ENCODE measurements at regions not wholly inside any gene's neighbourhood (a gene's known extent, or its start where the extent isn't known, plus 50 kb on each side); places are given as distances from the start of the nearest gene placed in this dataset.

DNA sequence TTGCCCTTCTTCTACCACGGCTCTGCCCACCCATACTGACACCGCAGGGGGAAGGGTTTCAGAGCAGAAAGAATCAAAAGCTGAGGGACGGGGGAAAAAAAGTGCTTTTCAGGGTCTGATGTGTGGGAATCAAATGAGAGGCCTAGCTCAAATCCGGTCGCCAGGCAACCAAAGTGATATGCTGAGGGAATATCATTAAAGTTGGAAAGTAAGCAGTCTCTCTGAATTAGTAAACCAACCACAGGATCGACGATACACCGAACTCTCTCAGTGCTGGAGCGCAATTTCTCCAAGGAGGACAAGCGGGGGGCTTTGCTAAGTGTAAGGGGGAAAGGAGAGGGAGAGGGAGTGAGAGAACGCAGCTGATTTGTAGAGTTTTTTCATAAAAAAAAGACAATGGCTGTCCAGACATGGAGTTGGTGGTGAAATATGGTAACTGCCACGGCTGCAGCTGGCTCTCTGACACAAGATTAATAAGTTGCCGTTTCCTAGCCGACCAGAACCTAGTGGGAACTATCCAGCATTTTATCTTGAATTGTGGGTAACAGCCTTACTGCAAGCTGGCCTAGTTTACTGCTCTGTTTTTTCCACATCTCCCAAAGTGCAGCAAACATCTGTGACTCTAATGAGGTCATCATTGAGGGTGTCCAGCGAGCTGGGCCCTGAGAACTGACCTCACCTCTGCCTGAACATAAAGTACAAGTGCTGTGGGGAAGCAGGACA is 530.2 kb downstream of the SOX2 start:
- H3K4me1 ChIP-seq (ENCODE audit: control insufficient read depth, insufficient read depth, low read length): no peaks in the 10 kb centered on the region
- ATAC-seq (peak; percentile 97 to 98), DNase-seq (peak; percentile 61 to 83 (median 67))
- intact Hi-C loops (cut with DNase I): loop anchor here in 1 of 4 donors (10.0 kb wide), 1 partner anchor 527 kb away; the partner anchor contains the start of gene SOX2
- H3K4me3 ChIP-seq (ENCODE audit: low read length): no peak overlapping the region
- no peaks in the 10 kb centered on the region for H3K9me3 ChIP-seq (ENCODE audit: control insufficient read depth, low read length)
- H3K27ac ChIP-seq (ENCODE audit: low read length): peak overlapping the region; percentile 55
- no peaks in the 10 kb centered on the region for H3K27me3 ChIP-seq (ENCODE audit: control insufficient read depth, insufficient read depth)
- 41% methylated on average over 15 of the region's 15 CpGs for whole genome bisulfite sequencing

DNA sequence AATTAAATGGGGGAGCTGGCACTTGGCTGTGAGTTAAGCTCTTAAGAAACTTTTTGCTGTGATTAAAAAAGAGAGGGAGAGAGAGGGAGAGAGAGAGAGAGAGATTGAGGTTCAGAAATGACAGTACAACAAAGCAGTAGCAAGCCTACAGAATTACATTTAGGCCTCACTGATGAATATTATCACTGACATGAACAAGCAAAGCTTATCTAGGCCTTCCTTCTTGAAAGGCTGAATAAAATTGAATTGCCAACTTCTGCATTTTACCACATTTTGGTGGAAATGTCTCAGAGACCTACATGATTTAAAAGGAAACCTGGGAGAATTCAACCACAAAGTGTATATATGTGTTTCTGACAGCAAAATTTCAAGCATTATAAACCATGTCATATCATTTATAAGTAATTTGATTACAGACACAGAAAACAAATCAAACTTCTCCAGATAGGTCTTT is 530.8 kb downstream of the SOX2 start:
- intact Hi-C loops (cut with DNase I): loop anchor here in 1 of 4 donors (10.0 kb wide), 1 partner anchor 528 kb away; the partner anchor contains the start of gene SOX2
- Histone ChIP-seq H3K9me3 (ENCODE audit: control insufficient read depth, low read length) (no peaks in the 10 kb centered on the region), H3K4me1 (ENCODE audit: control insufficient read depth, insufficient read depth, low read length) (no peaks in the 10 kb centered on the region), H3K27ac (ENCODE audit: low read length) (no peak overlapping the region), H3K27me3 (ENCODE audit: control insufficient read depth, insufficient read depth) (no peaks in the 10 kb centered on the region), H3K4me3 (ENCODE audit: low read length) (no peak overlapping the region)
- DNase-seq (no peak), ATAC-seq (no peak)

DNA sequence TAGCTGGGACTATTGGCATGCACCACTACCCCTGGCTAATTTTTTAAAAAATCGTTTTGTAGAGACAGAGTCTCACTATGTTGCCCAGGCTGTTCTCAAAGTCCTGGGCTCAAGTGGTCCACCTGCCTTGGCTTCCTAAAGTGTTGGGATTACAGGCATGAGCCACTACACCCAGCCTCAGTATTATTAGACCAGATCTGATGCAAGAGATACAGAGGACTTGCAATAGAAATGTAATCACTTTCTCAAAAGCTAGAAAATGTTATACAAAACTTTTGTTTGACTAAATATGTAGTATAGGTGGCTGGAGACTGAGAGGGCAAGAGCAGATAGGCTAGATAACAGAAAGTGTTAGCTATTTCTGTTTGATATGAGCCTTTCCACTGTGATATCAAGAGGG is 531.9 kb downstream of the SOX2 start:
- H3K27ac ChIP-seq (ENCODE audit: low read length): no peak overlapping the region
- H3K4me3 ChIP-seq (ENCODE audit: low read length): no peak overlapping the region
- H3K9me3 ChIP-seq (ENCODE audit: control insufficient read depth, low read length): no peaks in the 10 kb centered on the region
- no peaks in the 10 kb centered on the region for H3K4me1 ChIP-seq (ENCODE audit: control insufficient read depth, insufficient read depth, low read length)
- ATAC-seq: no peak
- WGBS: 25% methylated on average over 1 of the region's 1 CpG
- no peak for DNase-seq
- no peaks in the 10 kb centered on the region for H3K27me3 ChIP-seq (ENCODE audit: control insufficient read depth, insufficient read depth)
- intact Hi-C loops (cut with DNase I): loop anchor here in 1 of 4 donors (10.0 kb wide), 1 partner anchor 529 kb away; the partner anchor contains the start of gene SOX2

DNA sequence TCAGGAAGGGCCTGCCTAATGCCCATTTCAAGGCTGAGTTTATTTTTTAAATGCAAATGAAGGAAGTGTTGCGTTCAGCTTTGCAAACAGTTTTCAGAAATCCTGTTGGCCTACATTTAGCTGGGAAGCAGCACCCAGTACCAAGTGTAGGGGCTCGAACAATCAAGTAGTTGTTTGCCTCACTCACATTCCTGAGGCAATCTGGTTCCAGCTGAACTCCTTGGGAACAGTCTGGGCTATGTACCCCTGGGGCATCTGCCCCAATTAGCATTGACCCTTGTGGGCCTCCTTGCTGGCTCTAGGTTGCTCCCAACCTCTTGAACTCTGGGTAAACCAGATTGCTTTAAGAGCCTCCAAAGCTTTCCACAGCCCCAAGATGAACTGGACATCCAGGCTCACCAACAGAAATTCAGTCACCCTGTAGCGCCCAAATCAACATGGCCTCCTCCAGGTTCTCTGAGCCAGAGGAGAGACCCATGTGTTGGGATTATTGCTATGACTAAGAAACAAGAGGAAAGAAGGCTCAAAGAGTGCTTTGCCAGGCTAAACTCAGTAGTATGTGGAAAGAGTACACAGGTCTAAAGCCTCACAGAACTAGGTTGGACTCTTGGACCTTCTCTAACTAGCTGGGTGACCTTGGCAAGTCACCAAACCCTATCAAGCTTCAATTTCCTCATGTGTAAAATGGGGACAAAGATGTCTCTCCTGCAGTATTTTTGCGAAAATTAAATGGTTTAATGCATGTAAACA is 532.7 kb downstream of the SOX2 start:
- Histone ChIP-seq H3K27me3 (ENCODE audit: control insufficient read depth, insufficient read depth) (no peaks in the 10 kb centered on the region), H3K4me1 (ENCODE audit: control insufficient read depth, insufficient read depth, low read length) (no peaks in the 10 kb centered on the region), H3K27ac (ENCODE audit: low read length) (no peak overlapping the region), H3K4me3 (ENCODE audit: low read length) (no peak overlapping the region), H3K9me3 (ENCODE audit: control insufficient read depth, low read length) (no peaks in the 10 kb centered on the region)
- ATAC-seq: no peak
- DNase-seq: no peak
- intact Hi-C loops (cut with DNase I): loop anchor here in 1 of 4 donors (10.0 kb wide), 1 partner anchor 530 kb away; the partner anchor contains the start of gene SOX2
- 79% methylated on average over 4 of the region's 4 CpGs for WGBS

DNA sequence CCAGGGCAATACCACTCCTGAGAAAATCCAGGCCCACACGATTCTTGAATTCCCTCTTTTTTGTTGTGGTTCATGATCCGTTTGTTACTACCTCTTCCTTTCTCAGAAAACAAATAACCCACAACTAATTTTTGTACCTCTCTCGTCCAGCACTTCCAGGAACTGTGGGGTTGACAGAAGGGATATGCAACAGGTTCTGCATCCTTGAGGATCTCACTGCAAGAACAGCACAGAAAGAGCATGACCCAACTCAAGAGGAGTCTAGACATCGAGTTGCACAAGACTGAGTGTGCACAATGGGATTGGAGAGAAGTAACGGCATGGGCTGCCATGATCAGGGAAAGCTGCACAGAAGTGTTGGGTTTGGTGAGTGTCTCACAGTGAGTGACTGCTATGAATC is 533.3 kb downstream of the SOX2 start:
- 87% methylated on average over 5 of the region's 5 CpGs for WGBS
- Histone ChIP-seq H3K27me3 (ENCODE audit: control insufficient read depth, insufficient read depth) (no peaks in the 10 kb centered on the region), H3K4me1 (ENCODE audit: control insufficient read depth, insufficient read depth, low read length) (no peaks in the 10 kb centered on the region), H3K4me3 (ENCODE audit: low read length) (no peak overlapping the region), H3K27ac (ENCODE audit: low read length) (no peak overlapping the region), H3K9me3 (ENCODE audit: control insufficient read depth, low read length) (no peaks in the 10 kb centered on the region)
- DNase-seq (no peak), ATAC-seq (no peak)
- intact Hi-C loops (cut with DNase I): loop anchor here in 1 of 4 donors (10.0 kb wide), 1 partner anchor 530 kb away; the partner anchor contains the start of gene SOX2

DNA sequence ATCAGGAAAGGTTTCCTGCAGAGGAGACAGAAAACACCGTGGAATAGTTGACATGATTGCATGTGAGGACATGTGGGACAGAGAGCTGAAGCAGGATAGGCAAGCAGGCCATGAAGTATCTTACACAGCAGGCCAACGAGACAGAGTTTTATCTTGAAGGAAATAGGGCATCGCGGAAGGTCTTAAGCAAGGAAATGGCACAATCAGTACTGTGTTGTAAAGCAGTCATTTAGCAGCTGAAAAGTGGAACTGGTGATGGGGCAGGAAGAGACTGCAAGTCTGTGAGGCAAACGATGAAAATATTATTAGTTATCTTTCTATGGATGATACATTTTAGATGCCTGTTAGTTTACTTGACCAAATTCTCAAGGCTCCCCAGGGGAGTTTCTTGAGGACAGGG is 535.1 kb downstream of the SOX2 start:
- Histone ChIP-seq H3K9me3 (ENCODE audit: control insufficient read depth, low read length) (no peaks in the 10 kb centered on the region), H3K27ac (ENCODE audit: low read length) (no peak overlapping the region), H3K4me1 (ENCODE audit: control insufficient read depth, insufficient read depth, low read length) (no peaks in the 10 kb centered on the region), H3K27me3 (ENCODE audit: control insufficient read depth, insufficient read depth) (no peaks in the 10 kb centered on the region), H3K4me3 (ENCODE audit: low read length) (no peak overlapping the region)
- intact Hi-C loops (cut with DNase I): loop anchor here in 1 of 4 donors (10.0 kb wide), 1 partner anchor 532 kb away; the partner anchor contains the start of gene SOX2
- ATAC-seq (no peak), DNase-seq (no peak)
- WGBS: 49% methylated on average over 5 of the region's 5 CpGs

DNA sequence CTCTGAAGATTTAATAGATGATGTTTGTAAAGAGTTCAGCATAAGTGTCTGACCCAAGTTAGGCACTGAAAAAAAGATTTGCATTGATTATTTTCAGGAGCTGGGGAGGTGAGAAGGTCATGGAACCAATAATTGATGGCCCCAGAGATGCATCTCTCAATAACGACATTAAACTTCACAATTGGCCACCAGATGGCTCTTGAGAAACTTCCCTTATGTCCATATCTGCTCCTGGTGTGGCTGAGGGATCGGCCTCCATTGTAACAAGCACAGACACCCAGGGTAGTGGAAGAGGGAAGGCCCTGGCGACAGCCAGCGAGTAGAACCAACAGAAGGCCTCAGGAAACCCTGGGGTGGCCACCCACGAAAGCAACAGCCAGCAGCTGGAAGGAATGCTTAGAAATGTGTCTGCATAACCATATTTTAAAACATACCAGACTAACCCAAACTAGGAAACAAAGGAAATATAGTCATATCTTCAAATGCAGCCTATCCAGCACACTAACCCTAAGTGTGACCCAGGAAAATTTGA is 536.7 kb downstream of the SOX2 start:
- Histone ChIP-seq H3K27me3 (ENCODE audit: control insufficient read depth, insufficient read depth) (no peaks in the 10 kb centered on the region), H3K27ac (ENCODE audit: low read length) (no peak overlapping the region), H3K4me3 (ENCODE audit: low read length) (no peak overlapping the region), H3K4me1 (ENCODE audit: control insufficient read depth, insufficient read depth, low read length) (no peaks in the 10 kb centered on the region), H3K9me3 (ENCODE audit: control insufficient read depth, low read length) (no peaks in the 10 kb centered on the region)
- ATAC-seq (no peak), DNase-seq (no peak)
- intact Hi-C loops (cut with DNase I): loop anchor here in 1 of 4 donors (10.0 kb wide), 1 partner anchor 534 kb away; the partner anchor contains the start of gene SOX2
- 72% methylated on average over 5 of the region's 5 CpGs for WGBS

DNA sequence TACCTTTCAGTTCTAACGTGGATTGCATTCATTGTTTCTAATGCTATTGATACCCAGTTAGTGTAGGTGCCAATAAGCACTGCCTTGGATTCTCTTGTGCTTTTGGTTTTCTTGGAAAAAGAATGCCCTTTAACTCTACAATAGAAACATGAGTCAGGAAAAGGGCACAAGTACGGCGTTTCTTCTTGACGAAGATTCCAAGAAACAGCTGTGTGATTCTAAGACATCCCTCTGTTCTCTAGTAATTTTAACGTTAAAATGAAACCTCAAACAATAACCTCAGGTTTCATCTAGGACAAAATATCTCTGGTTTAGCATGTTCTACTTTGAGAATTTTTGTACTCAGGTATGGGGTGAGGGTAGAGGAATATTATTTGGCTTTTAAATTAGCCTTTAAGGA is 540.5 kb upstream of the ATP11B start:
- no peaks in the 10 kb centered on the region for H3K4me1 ChIP-seq (ENCODE audit: control insufficient read depth, insufficient read depth, low read length)
- no peak for ATAC-seq
- WGBS: 68% methylated on average over 5 of the region's 5 CpGs
- H3K9me3 ChIP-seq (ENCODE audit: control insufficient read depth, low read length): no peaks in the 10 kb centered on the region
- H3K4me3 ChIP-seq (ENCODE audit: low read length): no peak overlapping the region
- DNase-seq: no peak
- intact Hi-C loops (cut with DNase I): loop anchor here in 1 of 4 donors (10.0 kb wide), 1 partner anchor 548 kb away; no protein-coding TSS in a partner anchor
- H3K27ac ChIP-seq (ENCODE audit: low read length): no peak overlapping the region
- no peaks in the 10 kb centered on the region for H3K27me3 ChIP-seq (ENCODE audit: control insufficient read depth, insufficient read depth)

DNA sequence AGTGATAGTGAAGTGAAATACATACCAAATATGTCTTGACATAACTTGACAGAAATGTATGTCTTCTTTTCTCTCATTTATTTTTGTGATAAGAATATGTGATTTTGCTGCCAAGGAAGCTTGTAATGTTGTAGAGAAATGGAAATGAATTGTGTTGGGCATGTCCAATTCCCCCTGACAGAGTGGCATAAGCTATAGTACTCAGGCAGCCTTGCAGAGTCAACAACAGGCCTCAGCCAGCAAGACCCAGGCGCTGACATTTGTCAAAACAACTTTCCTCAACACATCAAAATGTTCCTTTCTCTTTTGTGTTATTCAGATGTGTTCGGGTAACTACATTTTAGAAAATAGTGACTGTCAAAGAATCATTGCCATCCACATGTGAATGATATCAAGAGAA is 538.1 kb upstream of the ATP11B start:
- intact Hi-C loops (cut with DNase I): loop anchor here in 1 of 4 donors (10.0 kb wide), 1 partner anchor 550 kb away; no protein-coding TSS in a partner anchor
- ATAC-seq: no peak
- H3K4me1 ChIP-seq (ENCODE audit: control insufficient read depth, insufficient read depth, low read length): no peaks in the 10 kb centered on the region
- no peaks in the 10 kb centered on the region for H3K9me3 ChIP-seq (ENCODE audit: control insufficient read depth, low read length)
- H3K4me3 ChIP-seq (ENCODE audit: low read length): no peak overlapping the region
- 78% methylated on average over 2 of the region's 2 CpGs for WGBS
- DNase-seq: no peak
- H3K27ac ChIP-seq (ENCODE audit: low read length): no peak overlapping the region
- no peaks in the 10 kb centered on the region for H3K27me3 ChIP-seq (ENCODE audit: control insufficient read depth, insufficient read depth)

DNA sequence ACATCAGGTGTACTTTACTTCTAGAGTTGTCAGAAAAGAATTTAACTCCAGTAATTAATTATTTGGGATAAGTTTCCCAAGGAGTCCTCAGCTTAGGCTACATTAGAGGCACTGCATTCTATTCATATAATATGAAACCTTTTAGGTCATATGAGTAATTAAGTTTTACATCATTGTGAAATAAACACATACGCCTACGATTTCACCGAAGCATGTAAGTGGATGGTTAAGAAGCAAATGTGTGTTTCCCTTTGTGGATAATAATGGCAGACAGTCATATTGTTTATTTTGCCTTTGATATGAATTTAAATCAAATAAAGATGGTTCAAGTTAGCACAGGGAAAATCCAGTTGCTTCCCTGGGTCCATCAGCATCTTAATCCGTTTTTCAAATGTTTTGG is 535.9 kb upstream of the ATP11B start:
- no peak overlapping the region for H3K4me3 ChIP-seq (ENCODE audit: low read length)
- intact Hi-C loops (cut with DNase I): loop anchor here in 1 of 4 donors (10.0 kb wide), 1 partner anchor 553 kb away; no protein-coding TSS in a partner anchor
- no peak overlapping the region for H3K27ac ChIP-seq (ENCODE audit: low read length)
- DNase-seq (no peak), ATAC-seq (no peak)
- WGBS: 83% methylated on average over 4 of the region's 4 CpGs
- no peaks in the 10 kb centered on the region for H3K27me3 ChIP-seq (ENCODE audit: control insufficient read depth, insufficient read depth)
- H3K4me1 ChIP-seq (ENCODE audit: control insufficient read depth, insufficient read depth, low read length): no peaks in the 10 kb centered on the region
- H3K9me3 ChIP-seq (ENCODE audit: control insufficient read depth, low read length): no peaks in the 10 kb centered on the region
